GM13976 (cell line): ENCODE measurements at regions not wholly inside any gene's neighbourhood (a gene's known extent, or its start where the extent isn't known, plus 50 kb on each side); places are given as distances from the start of the nearest gene placed in this dataset.

Experiments
- DNase-seq: peaks from one replicate; pipeline ENCODE4 v3.0.0; 2012; ENCODE audit warnings: low spot score
- in situ Hi-C: fragments of 300-500 bp; cut with MboI; formaldehyde crosslinking; loops from one replicate; pipeline ENCODE4 v1.12.0; 2022; ENCODE audit warnings: low sequenced_read_pairs, mixed read lengths, inconsistent platforms; ENCODE audit not compliant: unreplicated experiment
- TF ChIP-seq, protein P1 (sequence below): IDR thresholded peaks from 2 replicates; pipeline ENCODE4 v1.5.1; 2012; ENCODE audit warnings: borderline replicate concordance, mild to moderate bottlenecking; ENCODE audit not compliant: insufficient read depth; ENCODE audit errors: extremely low read depth, missing control alignments, control extremely low read depth

DNA sequence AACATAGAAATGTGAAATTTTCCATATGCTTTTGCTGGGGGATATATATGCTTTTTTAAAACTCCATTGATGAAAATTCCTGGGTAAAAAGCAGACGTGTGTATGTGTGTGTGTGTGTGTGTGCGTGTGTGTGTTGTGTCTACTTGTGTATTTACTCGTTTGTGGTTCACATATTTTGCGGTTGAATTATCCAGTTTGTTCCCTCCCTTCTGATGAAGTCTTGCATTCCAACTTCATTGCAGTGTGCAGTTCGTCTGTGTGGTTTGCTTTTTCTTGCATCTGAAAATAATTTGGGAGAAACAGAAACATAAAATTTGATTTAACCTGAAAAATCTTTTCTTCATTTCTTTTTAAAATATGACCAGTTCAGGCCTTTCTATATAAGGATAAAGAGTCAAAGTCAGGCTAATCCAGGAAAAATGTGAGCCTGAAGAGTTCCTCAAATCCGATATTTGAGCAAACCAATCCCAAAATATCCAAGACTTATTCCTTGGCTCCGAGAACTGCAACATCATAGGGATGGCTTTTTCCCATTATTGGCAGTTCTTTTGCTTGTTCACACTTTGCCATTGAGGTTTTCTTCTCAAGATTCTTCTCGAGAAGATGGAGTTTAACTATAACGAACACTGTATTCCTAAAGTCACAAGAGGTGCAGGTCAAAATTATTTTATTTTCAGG is 202.2 kb upstream of the CCN2 start:
- in situ Hi-C loops, result no loop called here
- DNase-seq, result no peak
- TF ChIP-seq, protein P1, sequence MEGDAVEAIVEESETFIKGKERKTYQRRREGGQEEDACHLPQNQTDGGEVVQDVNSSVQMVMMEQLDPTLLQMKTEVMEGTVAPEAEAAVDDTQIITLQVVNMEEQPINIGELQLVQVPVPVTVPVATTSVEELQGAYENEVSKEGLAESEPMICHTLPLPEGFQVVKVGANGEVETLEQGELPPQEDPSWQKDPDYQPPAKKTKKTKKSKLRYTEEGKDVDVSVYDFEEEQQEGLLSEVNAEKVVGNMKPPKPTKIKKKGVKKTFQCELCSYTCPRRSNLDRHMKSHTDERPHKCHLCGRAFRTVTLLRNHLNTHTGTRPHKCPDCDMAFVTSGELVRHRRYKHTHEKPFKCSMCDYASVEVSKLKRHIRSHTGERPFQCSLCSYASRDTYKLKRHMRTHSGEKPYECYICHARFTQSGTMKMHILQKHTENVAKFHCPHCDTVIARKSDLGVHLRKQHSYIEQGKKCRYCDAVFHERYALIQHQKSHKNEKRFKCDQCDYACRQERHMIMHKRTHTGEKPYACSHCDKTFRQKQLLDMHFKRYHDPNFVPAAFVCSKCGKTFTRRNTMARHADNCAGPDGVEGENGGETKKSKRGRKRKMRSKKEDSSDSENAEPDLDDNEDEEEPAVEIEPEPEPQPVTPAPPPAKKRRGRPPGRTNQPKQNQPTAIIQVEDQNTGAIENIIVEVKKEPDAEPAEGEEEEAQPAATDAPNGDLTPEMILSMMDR, result no peak

DNA sequence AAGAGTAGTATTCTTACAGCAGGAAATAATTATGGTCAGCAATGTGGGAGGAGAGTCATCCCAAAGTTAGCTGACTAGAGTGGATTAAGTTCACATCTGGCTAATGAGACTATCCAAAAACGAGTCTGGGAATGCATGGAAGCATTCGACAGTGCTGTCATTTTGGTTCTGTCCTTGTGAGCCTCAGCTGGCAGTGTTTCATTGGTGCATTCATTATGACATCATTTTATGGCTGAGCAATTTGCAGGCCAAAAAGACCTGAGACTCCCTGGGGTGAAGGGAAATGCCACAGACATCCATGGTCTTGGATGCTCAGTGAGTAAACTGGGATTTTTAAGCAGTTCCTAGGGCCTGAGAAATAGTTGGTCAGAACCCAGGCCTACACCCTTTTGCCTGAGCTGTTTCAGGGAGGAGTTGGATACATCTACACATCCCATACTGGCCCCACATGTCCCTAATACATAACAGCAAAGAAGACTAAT is 196.4 kb upstream of the CCN2 start:
- DNase-seq, result no peak
- in situ Hi-C loops, result no loop called here
- TF ChIP-seq, protein P1, result no peak

DNA sequence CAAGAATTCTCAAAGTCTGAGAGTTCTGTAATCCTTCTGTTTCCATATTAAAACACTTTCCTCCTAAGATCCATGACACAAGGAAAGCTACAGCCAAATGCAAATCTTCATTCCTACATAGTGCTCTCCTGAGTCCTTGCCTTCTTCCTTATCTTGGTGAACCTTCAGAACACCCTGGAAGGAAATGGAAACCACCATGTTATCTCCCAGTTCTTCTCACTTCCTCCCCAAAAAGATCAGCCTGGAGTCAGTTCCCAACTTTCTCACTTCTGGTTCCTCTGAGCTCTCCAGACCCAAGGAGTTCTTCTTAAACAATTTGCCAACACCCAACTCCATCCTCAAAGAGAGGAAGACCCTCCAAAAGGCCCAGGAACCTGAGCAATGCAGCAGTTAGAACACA is 193.3 kb upstream of the CCN2 start:
- in situ Hi-C loops, result no loop called here
- TF ChIP-seq, protein P1, result no peak
- DNase-seq, result no peak

DNA sequence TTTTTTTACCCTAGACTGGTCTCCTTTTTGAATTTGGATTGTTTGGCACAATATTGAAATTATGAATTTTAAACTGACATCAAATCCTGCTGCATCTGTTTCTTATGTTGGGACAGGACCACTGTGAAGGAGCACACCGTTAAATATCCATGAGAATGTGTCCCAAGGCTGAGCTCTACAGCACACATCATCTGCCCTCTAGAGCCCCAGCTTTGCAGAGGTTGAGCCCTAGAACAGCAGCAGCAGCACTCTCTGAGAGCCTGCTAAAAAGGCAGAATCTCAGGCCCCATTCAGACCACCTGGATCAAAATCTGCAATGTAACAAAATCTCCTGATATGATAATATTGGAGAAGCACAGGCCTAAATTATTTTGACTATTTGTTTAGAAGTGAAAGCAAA is 192.1 kb upstream of the CCN2 start:
- in situ Hi-C loops, result no loop called here
- DNase-seq, result no peak
- TF ChIP-seq, protein P1, result no peak

DNA sequence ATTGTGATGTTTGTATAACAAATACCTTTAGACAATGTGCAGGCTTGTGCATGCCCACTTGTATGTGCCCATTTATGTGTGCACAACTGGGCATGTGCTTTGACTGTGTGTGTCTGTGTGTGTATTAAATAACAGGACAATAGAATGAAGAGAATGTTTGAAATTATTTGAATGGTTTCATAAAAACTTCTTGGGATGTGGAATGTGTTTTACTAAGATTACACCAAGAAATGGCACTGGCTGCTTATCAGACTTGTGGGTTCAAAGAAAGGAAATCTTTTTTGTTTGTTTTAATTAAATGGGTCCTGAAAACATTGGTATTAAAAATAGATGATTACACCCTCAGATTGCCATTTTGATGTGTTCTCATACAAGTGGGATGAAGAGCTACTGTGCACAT is 191.6 kb upstream of the CCN2 start:
- TF ChIP-seq, protein P1, result no peak
- in situ Hi-C loops, result no loop called here
- no peak for DNase-seq

DNA sequence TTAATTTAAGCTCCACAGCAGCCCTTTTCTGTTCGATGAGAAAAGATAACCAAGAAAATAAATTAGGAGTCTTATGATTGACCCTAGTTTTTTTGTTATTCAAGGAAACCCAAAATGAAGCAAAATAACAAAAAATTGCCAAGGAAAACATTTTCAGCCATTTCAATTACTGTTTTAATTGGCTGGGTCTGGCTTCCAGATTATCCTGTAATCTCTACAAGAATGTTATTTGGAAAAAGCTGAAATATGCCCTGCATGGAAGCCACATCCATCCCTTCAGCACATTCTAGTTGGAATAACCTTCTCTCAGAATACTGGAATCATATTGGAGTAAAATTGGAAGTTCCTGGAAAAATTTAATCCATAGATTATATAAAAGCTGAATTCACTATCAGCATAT is 191.1 kb upstream of the CCN2 start:
- TF ChIP-seq, protein P1, result no peak
- in situ Hi-C loops, result no loop called here

DNA sequence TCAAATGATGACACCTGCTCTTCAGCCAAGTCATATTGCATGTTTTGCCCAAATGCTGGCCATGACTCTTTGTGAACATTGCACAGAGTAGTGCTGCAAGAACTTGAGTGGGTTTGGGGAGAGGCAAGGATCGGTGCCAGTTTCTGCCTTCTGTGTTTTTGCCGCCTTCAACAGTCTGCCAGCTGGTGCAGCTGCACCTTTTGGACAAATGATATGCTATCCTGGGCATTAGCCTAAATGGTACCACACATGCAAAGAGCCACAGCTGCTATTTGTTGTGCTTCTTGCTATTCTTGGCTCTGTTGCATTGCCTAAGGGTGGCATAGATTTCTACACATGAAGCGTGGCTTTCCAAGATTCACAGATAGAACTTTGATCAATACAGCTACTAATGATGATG is 189.0 kb upstream of the CCN2 start:
- TF ChIP-seq, protein P1, result no peak
- in situ Hi-C loops, result no loop called here
- no peak for DNase-seq

More for the DNA sequence above, 191.1 kb upstream of the CCN2 start:
- no peak for DNase-seq
